ENCODE measurements at regions not wholly inside any gene's neighbourhood (a gene's known extent, or its start where the extent isn't known, plus 50 kb on each side); places are given as distances from the start of the nearest gene placed in this dataset.

DNA sequence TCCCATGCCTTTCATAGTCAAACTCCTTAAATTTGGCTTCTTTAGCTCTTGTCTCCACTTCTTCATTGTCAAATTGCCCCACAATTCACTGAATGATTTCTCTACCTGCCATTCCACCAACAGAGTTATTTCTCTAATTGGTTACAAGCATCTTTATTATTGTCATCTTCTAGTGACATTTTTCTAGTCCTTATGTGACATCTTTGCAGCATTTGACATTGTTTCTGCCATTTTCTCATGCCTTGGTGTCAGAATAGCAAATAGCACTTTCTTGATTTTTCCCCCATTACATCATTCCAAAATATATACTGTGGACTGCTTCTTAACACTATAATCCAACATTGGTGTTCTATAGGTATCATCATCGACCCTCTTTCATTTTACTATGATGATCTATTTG is 137.7 kb upstream of the HDDC2 start:
- TF ChIP-seq, protein P1, sequence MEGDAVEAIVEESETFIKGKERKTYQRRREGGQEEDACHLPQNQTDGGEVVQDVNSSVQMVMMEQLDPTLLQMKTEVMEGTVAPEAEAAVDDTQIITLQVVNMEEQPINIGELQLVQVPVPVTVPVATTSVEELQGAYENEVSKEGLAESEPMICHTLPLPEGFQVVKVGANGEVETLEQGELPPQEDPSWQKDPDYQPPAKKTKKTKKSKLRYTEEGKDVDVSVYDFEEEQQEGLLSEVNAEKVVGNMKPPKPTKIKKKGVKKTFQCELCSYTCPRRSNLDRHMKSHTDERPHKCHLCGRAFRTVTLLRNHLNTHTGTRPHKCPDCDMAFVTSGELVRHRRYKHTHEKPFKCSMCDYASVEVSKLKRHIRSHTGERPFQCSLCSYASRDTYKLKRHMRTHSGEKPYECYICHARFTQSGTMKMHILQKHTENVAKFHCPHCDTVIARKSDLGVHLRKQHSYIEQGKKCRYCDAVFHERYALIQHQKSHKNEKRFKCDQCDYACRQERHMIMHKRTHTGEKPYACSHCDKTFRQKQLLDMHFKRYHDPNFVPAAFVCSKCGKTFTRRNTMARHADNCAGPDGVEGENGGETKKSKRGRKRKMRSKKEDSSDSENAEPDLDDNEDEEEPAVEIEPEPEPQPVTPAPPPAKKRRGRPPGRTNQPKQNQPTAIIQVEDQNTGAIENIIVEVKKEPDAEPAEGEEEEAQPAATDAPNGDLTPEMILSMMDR (IDR thresholded peaks at IDR 0.05 in 4 of 5, conservative IDR thresholded peaks at IDR 0.05 in 1 of 5), result no peak
- no peak for TF ChIP-seq POLR2A (IDR thresholded peaks at IDR 0.05)
